ENCODE measurements at regions not wholly inside any gene's neighbourhood (a gene's known extent, or its start where the extent isn't known, plus 50 kb on each side); places are given as distances from the start of the nearest gene placed in this dataset.

DNA sequence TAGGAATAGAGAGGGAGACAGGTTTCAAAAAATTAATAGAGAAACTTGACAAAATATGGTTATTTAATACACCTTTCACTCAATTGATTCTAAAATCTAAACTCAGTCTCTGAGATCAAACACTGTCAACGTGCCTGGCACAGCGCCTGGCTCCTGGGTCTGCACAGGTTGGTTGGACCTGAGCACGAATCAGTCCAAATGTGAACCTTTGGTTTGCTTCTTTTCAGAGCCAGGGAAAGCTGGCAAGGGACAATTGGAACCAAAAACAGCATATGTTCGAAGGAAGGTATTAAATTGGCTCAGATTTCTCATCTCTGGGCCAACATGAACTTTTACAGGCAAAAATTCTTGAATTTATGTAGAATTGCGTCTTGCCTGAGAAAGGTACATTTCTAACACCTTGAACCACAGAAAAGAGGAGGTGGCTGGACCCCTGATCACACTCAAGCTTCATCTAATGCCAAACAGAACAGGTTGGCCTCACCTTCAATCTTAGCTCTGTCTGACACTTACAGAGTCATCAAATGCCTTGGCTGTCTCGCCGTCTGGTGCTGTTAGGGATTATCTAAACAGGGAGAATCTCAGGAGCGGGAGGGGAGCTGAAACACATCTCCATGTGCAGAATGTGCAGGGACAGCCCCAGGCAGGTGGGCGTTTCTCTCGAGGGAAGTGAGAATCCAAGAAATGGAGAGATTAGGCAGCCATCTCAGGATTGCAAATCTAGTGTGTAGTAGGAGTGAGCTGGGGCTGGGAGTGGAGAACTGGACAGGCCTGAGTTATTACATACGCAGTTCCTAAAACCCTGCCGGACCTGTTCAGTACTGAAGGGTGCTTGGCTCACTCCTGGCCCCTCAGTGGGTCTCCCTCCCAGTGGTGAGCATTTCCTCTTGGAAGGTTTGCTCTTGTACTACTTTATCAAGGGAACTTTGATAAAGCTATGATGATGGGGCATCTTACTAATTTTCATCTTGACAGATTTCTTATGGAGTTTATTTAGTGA, 442.2 kb upstream of the B3GAT1 start:
- Histone ChIP-seq H3K79me2 (ENCODE audit: control insufficient read depth in 1 of 2, insufficient read depth in 2 of 2, low read length in 2 of 2) (no peaks in the 10 kb centered on the region), H2BK20ac (ENCODE audit: low read length) (no peak overlapping the region), H4K20me1 (replicated peaks in 1 of 2; ENCODE audit: control insufficient read depth in 1 of 2, insufficient read depth in 2 of 2, low read length in 2 of 2) (no peaks in the 10 kb centered on the region), H2BK15ac (ENCODE audit: low read length) (no peak overlapping the region), H3K9me3 (ENCODE audit: insufficient read depth in 2 of 2, low read depth in 1 of 2, low read length in 1 of 2) (no peaks in the 10 kb centered on the region), H3K18ac (ENCODE audit: extremely low read depth, low read length) (no peak overlapping the region), H2BK120ac (replicated peaks; ENCODE audit: low read depth, low read length) (no peak overlapping the region), H3K79me1 (ENCODE audit: low read depth, low read length) (no peaks in the 10 kb centered on the region), H3K4ac (replicated peaks; ENCODE audit: insufficient read length, low read depth, low read length) (no peak overlapping the region), H4K5ac (ENCODE audit: insufficient read length, low read depth, low read length) (no peak overlapping the region), H3K4me3 (ENCODE audit: extremely low read depth in 1 of 4, insufficient read depth in 2 of 4, low read depth in 3 of 4, low read length in 4 of 4) (no peak overlapping the region), H3K56ac (replicated peaks; ENCODE audit: insufficient read length, low read depth, low read length) (no peak overlapping the region), H2BK5ac (ENCODE audit: low read depth, low read length) (no peak overlapping the region), H3K9ac (replicated peaks in 1 of 4; ENCODE audit: extremely low read depth in 1 of 4, low read depth in 3 of 4, low read length in 3 of 4) (no peak overlapping the region), H3K23ac (ENCODE audit: insufficient read length) (no peak overlapping the region), H4K8ac (ENCODE audit: extremely low read depth, insufficient read depth, low read length) (no peak overlapping the region), H3K36me3 (ENCODE audit: control insufficient read depth in 2 of 4, insufficient read depth in 4 of 4, low read length in 3 of 4) (no peaks in the 10 kb centered on the region), H2BK12ac (ENCODE audit: low read depth, low read length) (no peak overlapping the region), H2AFZ (ENCODE audit: low read length) (no peak overlapping the region), H3K23me2 (ENCODE audit: low read depth, low read length) (no peaks in the 10 kb centered on the region; the same call in 1 of the 2 replicates), H3K27ac (ENCODE audit: low read depth, low read length) (no peak overlapping the region; the same call in 1 of the 2 replicates), H3K14ac (ENCODE audit: insufficient read length) (no peak overlapping the region), H2AK5ac (ENCODE audit: low read depth, low read length) (no peak overlapping the region), H3K27me3 (replicated peaks in 1 of 4; ENCODE audit: control insufficient read depth in 3 of 4, extremely low read depth in 1 of 4, insufficient read depth in 3 of 4, low read length in 3 of 4) (peaks cover 0 to 2% (median 0%) of the 10 kb centered on the region in 4 experiments; a peak in 1 of 7 replicates), H3K4me1 (replicated peaks in 1 of 4; ENCODE audit: control insufficient read depth in 3 of 4, insufficient read depth in 4 of 4, low read length in 3 of 4) (peaks cover 0 to 3% (median 1%) of the 10 kb centered on the region in 4 experiments; a peak in 1 of 7 replicates), H4K91ac (replicated peaks; ENCODE audit: insufficient read length, low read length) (no peak overlapping the region), H3K4me2 (ENCODE audit: insufficient read depth in 1 of 2, low read depth in 2 of 2, low read length in 2 of 2) (no peak overlapping the region)
- DNase-seq (ENCODE audit: low read depth in 1 of 2, low spot score in 2 of 2): peak in 1 of 2 experiments; percentile 33
- WGBS, 2 experiments (ENCODE audit: extremely low coverage in 1 of 2, insufficient coverage in 1 of 2, insufficient read length in 1 of 2, insufficient replicate concordance in 2 of 2, low coverage in 1 of 2, low lambda C conversion rate in 2 of 2, missing lambda C conversion rate in 1 of 2): 87% methylated on average over 12 of the region's 12 CpGs; no CpG with 5 or more reads in 1 of the 2 experiments
- ChIA-PET CTCF (ENCODE audit: partially characterized antibody) (interaction anchor here (0.6 to 1.5 kb wide), 5 partner anchors 14 to 374 kb away, joined by 3 to 14 read pairs (median 3); no protein-coding TSS in a partner anchor), POLR2A (ENCODE audit: partially characterized antibody) (no interaction called here)
- FAIRE-seq: no peak
